ENCODE measurements at regions not wholly inside any gene's neighbourhood (a gene's known extent, or its start where the extent isn't known, plus 50 kb on each side); places are given as distances from the start of the nearest gene placed in this dataset.

DNA sequence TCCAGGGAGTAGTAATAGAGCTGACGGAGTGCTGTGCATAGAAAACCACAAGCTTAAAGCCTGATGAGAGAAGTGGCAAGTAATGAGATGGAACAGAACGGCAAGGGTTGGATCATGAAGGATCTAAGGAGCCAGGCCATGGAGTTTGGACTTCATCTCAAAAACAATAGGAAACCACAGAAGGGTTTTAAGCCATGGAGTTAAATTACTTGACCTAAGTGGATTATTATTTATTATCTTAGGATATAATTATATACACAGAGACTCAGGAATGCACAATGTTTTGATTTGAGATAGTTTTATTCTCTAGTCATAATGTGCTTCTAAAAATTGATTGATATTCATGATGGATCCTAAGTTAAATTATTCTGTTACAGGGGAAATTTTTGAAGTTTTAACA, 242.4 kb downstream of the PLPP3 start:
- H3K27me3 Mint-ChIP-seq (ENCODE audit: low read depth), result no peaks in the 10 kb centered on the region
- no peaks in the 10 kb centered on the region for H3K4me1 Mint-ChIP-seq (ENCODE audit: low read depth)
- H3K4me3 Mint-ChIP-seq, result no peak overlapping the region
- H3K27ac Mint-ChIP-seq, result no peak overlapping the region
- no peak for DNase-seq (ENCODE audit: low spot score)
- H3K36me3 Mint-ChIP-seq (ENCODE audit: low read depth), result no peaks in the 10 kb centered on the region
- no peaks in the 10 kb centered on the region for H3K9me3 Mint-ChIP-seq

DNA sequence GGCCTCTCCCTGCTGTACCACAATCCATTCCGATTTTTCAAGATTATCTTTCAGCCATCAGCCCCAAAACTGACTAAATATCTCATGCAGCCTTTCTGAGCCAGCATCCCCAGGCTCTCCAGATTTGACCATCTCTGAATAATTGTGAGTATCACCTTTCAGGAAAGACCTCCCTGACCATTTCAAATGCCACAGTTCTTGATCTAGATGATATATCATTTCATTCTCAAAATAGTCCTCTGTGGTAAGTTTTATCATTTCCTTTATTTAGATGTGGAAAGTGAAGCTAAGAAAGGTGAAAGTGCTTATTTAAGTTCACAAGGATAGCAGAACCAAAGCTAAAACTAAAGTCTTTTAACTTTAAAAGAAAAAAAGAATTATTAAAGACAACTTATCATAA, 244.0 kb downstream of the PLPP3 start:
- Mint-ChIP-seq H3K27ac (no peak overlapping the region), H3K4me1 (ENCODE audit: low read depth) (peaks cover 2% of the 10 kb centered on the region), H3K9me3 (no peaks in the 10 kb centered on the region), H3K4me3 (no peak overlapping the region), H3K27me3 (ENCODE audit: low read depth) (no peaks in the 10 kb centered on the region), H3K36me3 (ENCODE audit: low read depth) (no peaks in the 10 kb centered on the region)
- no peak for DNase-seq (ENCODE audit: low spot score)

GRCh38 chr1:56334047-56334446, 245.3 kb downstream of the PLPP3 start:
- peaks cover 5% of the 10 kb centered on the region for H3K4me1 Mint-ChIP-seq (ENCODE audit: low read depth)
- H3K36me3 Mint-ChIP-seq (ENCODE audit: low read depth), result no peaks in the 10 kb centered on the region
- no peaks in the 10 kb centered on the region for H3K27me3 Mint-ChIP-seq (ENCODE audit: low read depth)
- no peaks in the 10 kb centered on the region for H3K9me3 Mint-ChIP-seq
- DNase-seq (ENCODE audit: low spot score), result no peak
- H3K27ac Mint-ChIP-seq, result no peak overlapping the region
- H3K4me3 Mint-ChIP-seq, result no peak overlapping the region

DNA sequence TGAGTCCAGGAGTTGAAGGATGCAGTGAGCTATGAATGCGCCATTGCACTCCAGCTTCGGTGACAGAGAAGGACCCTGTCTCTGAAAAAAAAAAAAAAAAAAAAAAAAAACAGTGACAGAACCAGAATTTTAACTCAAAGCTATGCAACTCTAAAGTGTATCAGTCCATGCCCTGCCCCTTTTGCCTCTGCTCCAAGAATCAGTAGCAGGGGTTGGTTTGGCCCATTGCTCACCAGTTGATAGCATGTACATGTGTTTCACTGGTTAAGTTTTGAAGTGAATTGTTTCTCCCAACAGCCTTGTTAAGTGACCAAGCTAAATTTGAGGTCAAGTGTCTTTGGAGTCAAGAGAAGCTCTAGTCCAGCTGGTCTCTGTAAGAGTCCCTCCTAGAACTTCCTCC, 245.9 kb downstream of the PLPP3 start:
- Mint-ChIP-seq H3K4me3 (no peak overlapping the region), H3K27me3 (ENCODE audit: low read depth) (no peaks in the 10 kb centered on the region), H3K9me3 (no peaks in the 10 kb centered on the region), H3K27ac (no peak overlapping the region), H3K36me3 (ENCODE audit: low read depth) (no peaks in the 10 kb centered on the region), H3K4me1 (ENCODE audit: low read depth) (peaks cover 7% of the 10 kb centered on the region)
- no peak for DNase-seq (ENCODE audit: low spot score)

- Mint-ChIP-seq H3K27ac (no peak overlapping the region), H3K4me1 (ENCODE audit: low read depth) (peaks cover 7% of the 10 kb centered on the region)
Observed at GRCh38 chr1:56331892-56332567, 247.3 kb downstream of the PLPP3 start.

DNA sequence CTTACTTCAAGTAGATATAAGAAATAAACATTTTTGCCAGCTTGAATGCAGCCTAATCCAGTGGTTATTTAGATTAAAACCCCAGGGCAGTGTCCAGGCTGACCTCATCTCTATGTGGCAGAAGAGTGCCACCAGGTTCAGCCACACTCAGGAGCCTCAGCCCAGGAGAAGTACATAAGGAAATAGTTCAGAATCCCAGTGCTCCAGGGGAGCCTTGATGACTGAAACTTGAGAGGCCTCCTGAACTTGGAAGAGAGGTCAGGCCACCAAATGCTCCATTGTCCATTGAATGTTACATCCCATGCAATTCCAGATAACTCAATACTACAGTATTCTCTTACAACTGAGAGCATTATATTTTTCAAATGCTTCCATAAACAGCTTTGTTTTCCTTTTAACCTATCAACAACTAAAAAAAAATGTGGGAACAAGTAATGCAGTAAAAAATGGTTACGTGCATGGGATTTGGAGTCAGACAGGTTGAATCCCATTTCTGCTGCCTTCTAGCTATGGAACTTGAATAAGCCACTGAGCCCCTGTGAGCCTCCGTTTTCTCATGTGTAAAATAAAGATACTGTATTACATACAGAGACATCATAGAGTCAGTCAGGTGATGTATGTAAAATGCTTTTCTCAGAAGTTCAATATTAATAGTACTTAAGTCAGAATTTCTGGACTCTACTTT, 248.0 kb downstream of the PLPP3 start:
- Mint-ChIP-seq H3K9me3 (no peaks in the 10 kb centered on the region), H3K27ac (no peak overlapping the region), H3K4me1 (ENCODE audit: low read depth) (peaks cover 7% of the 10 kb centered on the region), H3K36me3 (ENCODE audit: low read depth) (no peaks in the 10 kb centered on the region), H3K4me3 (no peak overlapping the region), H3K27me3 (ENCODE audit: low read depth) (no peaks in the 10 kb centered on the region)
- DNase-seq (ENCODE audit: low spot score), result no peak

More at GRCh38 chr1:56331892-56332567, 247.3 kb downstream of the PLPP3 start:
- DNase-seq (ENCODE audit: low spot score), result no peak
- H3K9me3 Mint-ChIP-seq, result no peaks in the 10 kb centered on the region
- H3K27me3 Mint-ChIP-seq (ENCODE audit: low read depth), result no peaks in the 10 kb centered on the region
- H3K36me3 Mint-ChIP-seq (ENCODE audit: low read depth), result no peaks in the 10 kb centered on the region
- H3K4me3 Mint-ChIP-seq, result no peak overlapping the region

GRCh38 chr1:56330391-56331026, 248.9 kb downstream of the PLPP3 start:
- Mint-ChIP-seq H3K4me3 (no peak overlapping the region), H3K27me3 (ENCODE audit: low read depth) (no peaks in the 10 kb centered on the region), H3K36me3 (ENCODE audit: low read depth) (no peaks in the 10 kb centered on the region), H3K27ac (no peak overlapping the region), H3K4me1 (ENCODE audit: low read depth) (peaks cover 7% of the 10 kb centered on the region), H3K9me3 (no peaks in the 10 kb centered on the region)
- no peak for DNase-seq (ENCODE audit: low spot score)

- Mint-ChIP-seq H3K36me3 (ENCODE audit: low read depth) (no peaks in the 10 kb centered on the region), H3K27me3 (ENCODE audit: low read depth) (no peaks in the 10 kb centered on the region)
Observed at GRCh38 chr1:56329970-56330369, 249.4 kb downstream of the PLPP3 start.

DNA sequence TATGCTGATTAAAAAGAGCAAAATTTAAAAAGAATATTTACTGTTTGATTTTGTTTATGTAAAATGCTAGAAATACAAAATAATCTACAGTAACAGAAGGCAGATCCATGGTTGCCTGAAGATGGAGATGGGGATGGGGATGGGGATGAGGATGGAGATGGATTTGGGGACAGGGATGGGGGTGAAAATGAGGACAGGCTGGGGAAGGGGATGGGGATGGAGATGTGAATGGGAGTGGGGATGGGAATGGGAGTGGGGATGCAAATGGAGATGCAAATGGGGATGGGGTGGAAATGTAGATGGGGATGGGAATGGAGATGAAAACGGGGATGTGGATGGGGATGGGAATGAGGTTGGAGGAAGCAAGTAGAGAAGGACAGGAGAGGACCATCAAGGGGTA, 252.2 kb downstream of the PLPP3 start:
- peaks cover 7% of the 10 kb centered on the region for H3K4me1 Mint-ChIP-seq (ENCODE audit: low read depth)
- no peaks in the 10 kb centered on the region for H3K36me3 Mint-ChIP-seq (ENCODE audit: low read depth)
- H3K27me3 Mint-ChIP-seq (ENCODE audit: low read depth), result no peaks in the 10 kb centered on the region
- no peak overlapping the region for H3K27ac Mint-ChIP-seq
- DNase-seq (ENCODE audit: low spot score), result no peak
- no peak overlapping the region for H3K4me3 Mint-ChIP-seq
- H3K9me3 Mint-ChIP-seq, result no peaks in the 10 kb centered on the region

More at GRCh38 chr1:56329970-56330369, 249.4 kb downstream of the PLPP3 start:
- H3K4me3 Mint-ChIP-seq, result no peak overlapping the region
- H3K27ac Mint-ChIP-seq, result no peak overlapping the region
- peaks cover 7% of the 10 kb centered on the region for H3K4me1 Mint-ChIP-seq (ENCODE audit: low read depth)
- DNase-seq (ENCODE audit: low spot score), result no peak
- no peaks in the 10 kb centered on the region for H3K9me3 Mint-ChIP-seq

DNA sequence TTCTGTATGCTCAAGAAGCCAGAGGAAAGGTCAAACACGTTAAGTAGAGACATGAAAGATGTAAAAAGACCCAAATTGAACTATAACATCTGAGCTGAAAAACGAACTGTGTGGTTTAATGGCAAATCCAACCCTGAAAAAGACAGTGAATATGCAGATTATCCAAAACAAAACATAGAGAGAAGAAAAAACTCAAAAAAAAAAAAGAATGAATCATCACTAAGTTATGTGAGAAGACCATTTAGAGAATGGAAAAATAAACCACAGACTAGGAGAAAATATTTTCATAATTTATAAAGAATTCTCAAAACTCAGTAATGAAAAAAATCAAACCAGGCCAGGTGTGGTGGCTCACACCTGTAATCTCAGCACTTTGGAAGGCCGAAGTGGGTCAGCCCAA, 253.3 kb downstream of the PLPP3 start:
- Mint-ChIP-seq H3K27ac (no peak overlapping the region), H3K36me3 (ENCODE audit: low read depth) (no peaks in the 10 kb centered on the region), H3K27me3 (ENCODE audit: low read depth) (no peaks in the 10 kb centered on the region), H3K4me3 (no peak overlapping the region), H3K4me1 (ENCODE audit: low read depth) (peaks cover 7% of the 10 kb centered on the region), H3K9me3 (no peaks in the 10 kb centered on the region)
- DNase-seq (ENCODE audit: low spot score), result no peak

DNA sequence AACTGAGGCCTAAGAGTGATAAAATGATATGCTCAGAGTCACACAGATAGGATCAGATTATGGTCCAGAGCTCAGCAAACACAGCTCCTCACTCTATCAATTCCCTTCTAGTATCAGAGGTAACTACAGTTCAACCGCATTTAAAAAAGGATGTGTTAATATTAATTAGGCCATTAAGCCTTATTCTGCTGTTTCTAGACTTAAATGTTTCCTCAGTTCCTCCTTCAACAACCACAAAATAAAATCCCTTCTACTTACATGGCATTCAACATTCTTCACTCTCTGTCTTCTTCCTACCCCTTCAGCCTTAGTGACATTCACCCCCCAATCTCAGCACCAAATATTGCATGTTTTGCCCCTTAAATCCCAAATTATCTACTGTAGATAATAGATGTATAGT, 254.9 kb downstream of the PLPP3 start:
- no peaks in the 10 kb centered on the region for H3K9me3 Mint-ChIP-seq
- H3K27me3 Mint-ChIP-seq (ENCODE audit: low read depth), result no peaks in the 10 kb centered on the region
- DNase-seq (ENCODE audit: low spot score), result no peak
- no peaks in the 10 kb centered on the region for H3K36me3 Mint-ChIP-seq (ENCODE audit: low read depth)
- H3K4me1 Mint-ChIP-seq (ENCODE audit: low read depth), result peaks cover 3% of the 10 kb centered on the region
- no peak overlapping the region for H3K4me3 Mint-ChIP-seq
- H3K27ac Mint-ChIP-seq, result no peak overlapping the region

- Mint-ChIP-seq H3K36me3 (ENCODE audit: low read depth) (no peaks in the 10 kb centered on the region), H3K4me1 (ENCODE audit: low read depth) (no peaks in the 10 kb centered on the region), H3K9me3 (no peaks in the 10 kb centered on the region), H3K27ac (no peak overlapping the region), H3K4me3 (no peak overlapping the region), H3K27me3 (ENCODE audit: low read depth) (no peaks in the 10 kb centered on the region)
- no peak for DNase-seq (ENCODE audit: low spot score)
Observed at GRCh38 chr1:56322211-56322610, 257.2 kb downstream of the PLPP3 start.

DNA sequence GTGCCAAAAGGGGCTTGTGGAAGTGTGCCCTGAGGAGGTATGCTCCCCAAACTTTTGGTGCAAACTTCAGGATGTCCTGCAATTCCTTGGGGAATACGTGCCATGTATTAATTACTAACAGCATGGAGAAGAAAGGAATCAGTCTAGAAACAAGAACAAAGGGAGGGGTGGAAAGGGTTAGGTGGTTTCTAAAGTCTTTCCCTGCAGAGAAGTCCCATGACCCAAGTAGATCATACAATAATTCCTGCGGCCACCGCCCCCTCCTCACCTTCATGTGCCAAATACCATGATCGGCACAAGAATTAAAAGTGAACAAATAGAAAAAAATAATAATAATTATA, 258.2 kb downstream of the PLPP3 start:
- Mint-ChIP-seq H3K27me3 (ENCODE audit: low read depth) (no peaks in the 10 kb centered on the region), H3K27ac (no peak overlapping the region), H3K36me3 (ENCODE audit: low read depth) (no peaks in the 10 kb centered on the region), H3K4me3 (no peak overlapping the region), H3K4me1 (ENCODE audit: low read depth) (no peaks in the 10 kb centered on the region), H3K9me3 (no peaks in the 10 kb centered on the region)
- no peak for DNase-seq (ENCODE audit: low spot score)

DNA sequence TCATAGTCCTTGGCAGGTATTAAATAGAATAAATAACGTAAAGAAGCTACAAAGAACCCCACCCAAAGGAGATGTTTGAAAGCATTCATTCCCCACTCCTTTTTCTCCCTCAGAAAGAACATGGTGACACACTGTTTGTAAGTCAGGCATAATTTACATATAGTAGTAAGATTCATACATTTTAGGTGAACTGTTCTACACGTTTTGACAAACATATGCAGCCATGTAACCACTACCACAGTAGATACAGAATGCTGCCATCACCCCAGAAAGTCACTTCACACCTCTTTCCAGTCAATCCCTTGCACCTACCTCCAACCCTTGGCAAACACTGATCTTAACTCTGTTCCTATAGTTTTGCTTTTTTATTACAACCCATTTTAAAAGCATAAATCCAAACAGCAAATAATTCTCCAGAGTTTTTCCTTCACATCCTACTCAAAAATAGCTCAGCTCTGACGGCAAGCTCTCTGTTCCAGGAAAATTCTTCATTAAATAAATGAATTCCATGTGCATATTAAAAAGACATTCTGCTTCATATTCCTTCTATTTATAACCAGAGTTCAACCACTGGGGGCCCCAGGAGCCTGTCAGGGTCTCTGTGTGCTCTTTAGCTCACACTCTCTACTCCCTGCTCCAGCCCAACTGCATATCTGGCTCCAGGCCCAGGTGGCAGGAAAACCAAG, 258.8 kb downstream of the PLPP3 start:
- Mint-ChIP-seq H3K27ac (no peak overlapping the region), H3K4me3 (no peak overlapping the region), H3K9me3 (no peaks in the 10 kb centered on the region), H3K27me3 (ENCODE audit: low read depth) (no peaks in the 10 kb centered on the region), H3K36me3 (ENCODE audit: low read depth) (no peaks in the 10 kb centered on the region), H3K4me1 (ENCODE audit: low read depth) (no peaks in the 10 kb centered on the region)
- DNase-seq (ENCODE audit: low spot score), result no peak
